Gastrocnemius medialis (tissue), 4 donors: ENCODE measurements at regions not wholly inside any gene's neighbourhood (a gene's known extent, or its start where the extent isn't known, plus 50 kb on each side); places are given as distances from the start of the nearest gene placed in this dataset.

Experiments
- ATAC-seq, 2 donors: fragments of 150-250 bp; one replicate each; pipeline ENCODE4 v1.9.1; 2016
- DNase-seq, 2 donors: peaks; one replicate each; pipeline ENCODE4 v3.0.0-alpha.2; 2019
- H3K27ac ChIP-seq, 4 donors: fragments of 200-600 bp; sonication (generic); 1 replicate in 1 of 4; 2 replicates in 3 of 4; pipeline ENCODE4 v1.5.1; 2016 to 2018; ENCODE audit warnings: mild to moderate bottlenecking in 2 of 4, moderate library complexity in 1 of 4
- H3K27me3 ChIP-seq, 3 donors: fragments of 200-600 bp; sonication (generic) in 2 of 3; 1 replicate in 1 of 3; 2 replicates in 2 of 3; pipeline versions ENCODE4 v1.5.1 to v1.6.0; 2016 to 2019; ENCODE audit warnings: mild to moderate bottlenecking in 1 of 3, moderate library complexity in 1 of 3
- H3K36me3 ChIP-seq, 2 donors: fragments of 200-600 bp; sonication (generic) in 1 of 2; one replicate each; pipeline ENCODE4 v1.5.1; 2017 to 2018
- H3K4me1 ChIP-seq, 2 donors: fragments of 200-600 bp; sonication (generic) in 1 of 2; one replicate each; pipeline ENCODE4 v1.5.1; 2016 to 2017; ENCODE audit warnings: mild to moderate bottlenecking in 2 of 2
- H3K4me3 ChIP-seq, 4 donors: fragments of 200-600 bp; sonication (generic) in 3 of 4; 1 replicate in 1 of 4; 2 replicates in 3 of 4; pipeline ENCODE4 v1.5.1; 2016 to 2019; ENCODE audit warnings: mild to moderate bottlenecking in 2 of 4
- H3K9me3 ChIP-seq, 3 donors: fragments of 200-600 bp; sonication (generic) in 2 of 3; 1 replicate in 1 of 3; 2 replicates in 2 of 3; pipeline ENCODE4 v1.5.1; 2016 to 2019
- POLR2A ChIP-seq, 2 donors: fragments of 450-650 bp; IDR thresholded peaks; one replicate each; pipeline ENCODE4 v1.6.1; 2017; ENCODE audit warnings: antibody characterized with exemption in 2 of 2, mild to moderate bottlenecking in 2 of 2, moderate library complexity in 2 of 2
- in situ Hi-C, 4 donors: fragments of 200-750 bp; cut with MboI; loops; one replicate each; pipeline versions ENCODE4 v1.15.0 to v1.8.0; 2017; ENCODE audit warnings: low sequenced_read_pairs in 4 of 4
- intact Hi-C: fragments of 100-400 bp; cut with DNase I; formaldehyde crosslinking; loops from one replicate; pipeline ENCODE4 v1.15.1; 2023; ENCODE audit warnings: low total_unique reads
- TF ChIP-seq, protein P1 (sequence below), 5 experiments: fragments of 450-650 bp in 3 of 5; fragments of 200-600 bp in 2 of 5; sonication (generic) in 2 of 5; IDR thresholded peaks in 4 of 5; conservative IDR thresholded peaks in 1 of 5; 1 replicate in 4 of 5; 2 replicates in 1 of 5; pipeline ENCODE4 v1.5.1; 2016 to 2019; ENCODE audit warnings: antibody characterized with exemption in 5 of 5, mild to moderate bottlenecking in 3 of 5, moderate library complexity in 3 of 5

DNA sequence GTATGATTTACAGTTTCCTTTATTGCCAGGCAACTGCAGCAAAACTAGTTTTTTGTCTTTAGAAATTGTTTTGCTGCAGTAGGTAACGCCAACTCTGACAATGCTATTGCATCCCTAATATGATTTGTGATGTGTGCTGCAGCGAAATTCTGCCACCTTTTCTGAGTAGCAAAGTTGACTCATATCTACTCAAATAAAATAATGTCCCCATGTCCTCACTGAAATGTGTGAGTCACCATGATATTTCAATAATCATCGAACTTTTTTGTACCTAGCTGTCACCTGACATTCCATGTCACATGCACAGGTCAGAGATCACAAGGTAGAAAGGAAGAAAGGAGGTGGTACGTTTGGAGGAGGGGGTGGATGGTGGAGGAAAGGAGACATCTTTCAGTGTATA is 205.0 kb downstream of the RAD51AP2 start:
- Histone ChIP-seq H3K4me3 (no peak overlapping the region), H3K27me3 (no peaks in the 10 kb centered on the region), H3K4me1 (no peaks in the 10 kb centered on the region), H3K36me3 (no peaks in the 10 kb centered on the region), H3K9me3 (no peaks in the 10 kb centered on the region), H3K27ac (no peak overlapping the region)
- in situ Hi-C loops: no loop called here
- intact Hi-C loops: no loop called here
- no peak for ATAC-seq
- no peak for TF ChIP-seq POLR2A (IDR thresholded peaks at IDR 0.05)
- TF ChIP-seq, protein P1, sequence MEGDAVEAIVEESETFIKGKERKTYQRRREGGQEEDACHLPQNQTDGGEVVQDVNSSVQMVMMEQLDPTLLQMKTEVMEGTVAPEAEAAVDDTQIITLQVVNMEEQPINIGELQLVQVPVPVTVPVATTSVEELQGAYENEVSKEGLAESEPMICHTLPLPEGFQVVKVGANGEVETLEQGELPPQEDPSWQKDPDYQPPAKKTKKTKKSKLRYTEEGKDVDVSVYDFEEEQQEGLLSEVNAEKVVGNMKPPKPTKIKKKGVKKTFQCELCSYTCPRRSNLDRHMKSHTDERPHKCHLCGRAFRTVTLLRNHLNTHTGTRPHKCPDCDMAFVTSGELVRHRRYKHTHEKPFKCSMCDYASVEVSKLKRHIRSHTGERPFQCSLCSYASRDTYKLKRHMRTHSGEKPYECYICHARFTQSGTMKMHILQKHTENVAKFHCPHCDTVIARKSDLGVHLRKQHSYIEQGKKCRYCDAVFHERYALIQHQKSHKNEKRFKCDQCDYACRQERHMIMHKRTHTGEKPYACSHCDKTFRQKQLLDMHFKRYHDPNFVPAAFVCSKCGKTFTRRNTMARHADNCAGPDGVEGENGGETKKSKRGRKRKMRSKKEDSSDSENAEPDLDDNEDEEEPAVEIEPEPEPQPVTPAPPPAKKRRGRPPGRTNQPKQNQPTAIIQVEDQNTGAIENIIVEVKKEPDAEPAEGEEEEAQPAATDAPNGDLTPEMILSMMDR (IDR thresholded peaks at IDR 0.05 in 4 of 5, conservative IDR thresholded peaks at IDR 0.05 in 1 of 5): no peak
- no peak for DNase-seq

DNA sequence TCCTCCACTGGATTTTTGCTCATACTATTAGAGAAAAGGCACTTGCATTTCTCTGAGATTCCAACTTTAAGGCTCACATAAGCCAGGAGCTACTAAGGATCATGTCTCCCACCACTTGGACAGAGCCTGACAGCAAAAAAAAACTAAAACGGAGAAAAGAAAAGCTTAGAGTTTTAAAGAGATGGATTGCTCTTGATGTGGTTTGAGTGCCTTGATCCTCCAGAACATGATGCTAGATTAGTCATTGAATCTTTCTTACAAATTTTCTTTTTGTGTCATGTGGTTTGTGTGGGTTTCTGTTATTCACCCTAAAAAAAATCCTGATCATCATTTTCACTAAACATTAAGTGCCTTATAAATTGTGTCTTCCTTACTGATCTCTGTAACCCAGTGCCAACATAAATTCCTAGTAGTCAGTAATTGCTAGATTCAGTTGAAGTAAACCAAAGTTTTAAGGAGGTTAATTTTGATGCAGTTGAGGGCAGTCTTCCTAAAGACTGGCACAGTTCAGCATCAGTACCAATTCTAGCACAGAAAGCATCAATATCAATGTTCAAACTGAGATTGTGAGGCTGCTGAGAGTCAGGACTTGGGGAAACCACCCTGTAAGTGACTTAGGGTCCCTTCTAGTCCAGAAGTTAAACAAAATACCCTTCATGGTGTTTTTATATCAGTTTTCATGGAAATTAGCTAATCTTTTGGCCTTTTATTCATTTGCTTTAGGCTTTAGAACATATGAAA is 206.3 kb downstream of the RAD51AP2 start:
- TF ChIP-seq, protein P1 (IDR thresholded peaks at IDR 0.05 in 4 of 5, conservative IDR thresholded peaks at IDR 0.05 in 1 of 5): no peak
- TF ChIP-seq POLR2A (IDR thresholded peaks at IDR 0.05): no peak
- no peaks in the 10 kb centered on the region for H3K9me3 ChIP-seq
- H3K27ac ChIP-seq: no peak overlapping the region
- no peaks in the 10 kb centered on the region for H3K4me1 ChIP-seq
- no peaks in the 10 kb centered on the region for H3K27me3 ChIP-seq
- intact Hi-C loops (loop anchor here (2.0 kb wide), 1 partner anchor 537 kb away; no protein-coding TSS in a partner anchor), in situ Hi-C loops (no loop called here)
- DNase-seq (no peak), ATAC-seq (no peak)
- no peak overlapping the region for H3K4me3 ChIP-seq
- no peaks in the 10 kb centered on the region for H3K36me3 ChIP-seq

DNA sequence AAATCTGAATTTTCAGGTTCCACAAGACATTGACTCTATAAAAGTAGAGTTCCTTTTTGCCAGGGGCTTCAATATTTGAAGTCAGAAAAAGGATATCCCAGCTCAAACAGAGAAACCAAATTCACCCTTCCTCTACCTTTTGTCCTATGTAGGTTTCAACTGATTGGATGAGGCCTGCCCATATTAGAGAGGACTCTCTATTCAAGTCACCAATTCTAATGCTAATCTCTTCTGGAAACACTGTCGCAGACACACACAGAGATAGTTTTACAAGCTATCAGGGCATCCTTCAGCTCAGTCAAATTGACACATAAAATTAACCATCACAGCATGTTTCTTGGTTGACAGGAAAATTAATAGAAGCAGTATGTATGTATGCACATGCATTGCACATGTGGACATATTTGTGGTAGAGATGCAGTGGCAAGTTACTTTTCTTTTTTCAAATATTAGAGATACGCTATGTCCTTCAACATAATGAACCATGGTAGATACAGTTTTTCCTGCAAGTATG is 207.1 kb downstream of the RAD51AP2 start:
- no peaks in the 10 kb centered on the region for H3K4me1 ChIP-seq
- H3K9me3 ChIP-seq: no peaks in the 10 kb centered on the region
- H3K36me3 ChIP-seq: no peaks in the 10 kb centered on the region
- no peak overlapping the region for H3K4me3 ChIP-seq
- in situ Hi-C loops: no loop called here
- no peaks in the 10 kb centered on the region for H3K27me3 ChIP-seq
- H3K27ac ChIP-seq: no peak overlapping the region
- DNase-seq (no peak), ATAC-seq (no peak)
- intact Hi-C loops: loop anchor here (2.0 kb wide), 1 partner anchor 536 kb away; no protein-coding TSS in a partner anchor
- TF ChIP-seq, protein P1 (IDR thresholded peaks at IDR 0.05 in 4 of 5, conservative IDR thresholded peaks at IDR 0.05 in 1 of 5): no peak
- no peak for TF ChIP-seq POLR2A (IDR thresholded peaks at IDR 0.05)

DNA sequence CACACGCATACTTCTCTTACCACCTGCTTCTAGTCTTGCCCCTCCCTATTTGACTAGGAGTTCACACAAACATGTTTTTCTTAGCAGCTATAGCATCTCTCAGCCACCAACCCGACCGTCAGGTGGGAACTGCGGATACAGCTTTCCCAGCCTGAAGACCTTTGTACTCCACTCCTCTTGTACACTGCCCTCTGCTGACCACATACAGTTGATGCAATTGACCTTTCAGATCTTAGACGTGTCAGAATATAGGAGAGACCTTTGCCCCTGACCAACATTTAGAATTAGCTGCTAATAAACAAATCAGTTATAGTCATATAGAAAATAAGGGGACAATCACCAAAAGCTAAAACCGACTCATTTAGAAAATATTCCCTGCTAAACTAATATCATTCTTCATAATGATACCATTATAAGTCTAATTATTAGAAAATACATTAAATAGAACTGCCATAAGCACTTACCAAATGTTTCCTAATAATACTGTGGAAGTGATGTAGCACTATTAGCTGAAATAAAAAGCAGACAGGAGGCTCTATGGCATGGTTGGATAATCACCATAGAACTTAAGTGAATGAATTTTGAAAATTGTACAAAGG is 208.4 kb downstream of the RAD51AP2 start:
- in situ Hi-C loops: loop anchor here in 1 of 4 donors (10.0 kb wide), 1 partner anchor 535 kb away; no protein-coding TSS in a partner anchor

More for the DNA sequence above, 208.4 kb downstream of the RAD51AP2 start:
- Histone ChIP-seq H3K4me3 (no peak overlapping the region), H3K4me1 (no peaks in the 10 kb centered on the region), H3K9me3 (no peaks in the 10 kb centered on the region), H3K36me3 (no peaks in the 10 kb centered on the region), H3K27ac (no peak overlapping the region), H3K27me3 (no peaks in the 10 kb centered on the region)
- TF ChIP-seq POLR2A (IDR thresholded peaks at IDR 0.05): no peak
- TF ChIP-seq, protein P1 (IDR thresholded peaks at IDR 0.05 in 4 of 5, conservative IDR thresholded peaks at IDR 0.05 in 1 of 5): peak in 4 of 5 experiments; percentile 11 to 52 (median 29)
- no peak for DNase-seq
- ATAC-seq: peak in 1 of 2 donors; percentile 41
- intact Hi-C loops: loop anchor here (2.0 kb wide), 1 partner anchor 535 kb away; no protein-coding TSS in a partner anchor
